T-helper 17 cell (primary cell): ENCODE measurements at regions not wholly inside any gene's neighbourhood (a gene's known extent, or its start where the extent isn't known, plus 50 kb on each side); places are given as distances from the start of the nearest gene placed in this dataset.

Experiments used
- ATAC-seq: fragments of 150-1000 bp; cut with Tn5 transposase; 2 replicates; pipeline ENCODE4 v1.10.0; 2021; ENCODE audit warnings: mild to moderate bottlenecking, moderate library complexity
- DNase-seq, 3 donors: peaks; one replicate each; pipeline versions ENCODE4 v3.0.0 to v3.0.0-alpha.2; 2020 to 2021
- H3K9me3 ChIP-seq: one replicate; pipeline ENCODE4 v1.7.0; 2013; ENCODE audit warnings: low read length, mild to moderate bottlenecking; ENCODE audit not compliant: control insufficient read depth, poor library complexity, severe bottlenecking
- H3K27ac Mint-ChIP-seq: one replicate; pipeline ENCODE4 v1.8.0; 2022; ENCODE audit warnings: mild to moderate bottlenecking, moderate library complexity, mixed read lengths
- H3K27me3 Mint-ChIP-seq: one replicate; pipeline ENCODE4 v1.8.0; 2022; ENCODE audit warnings: mixed read lengths
- H3K36me3 Mint-ChIP-seq: one replicate; pipeline ENCODE4 v1.8.0; 2022; ENCODE audit warnings: low read depth, mixed read lengths
- H3K4me1 Mint-ChIP-seq: one replicate; pipeline ENCODE4 v1.8.0; 2022; ENCODE audit warnings: mild to moderate bottlenecking, mixed read lengths
- H3K4me3 Mint-ChIP-seq: one replicate; pipeline ENCODE4 v1.8.0; 2022; ENCODE audit warnings: mild to moderate bottlenecking, moderate library complexity, mixed read lengths

DNA sequence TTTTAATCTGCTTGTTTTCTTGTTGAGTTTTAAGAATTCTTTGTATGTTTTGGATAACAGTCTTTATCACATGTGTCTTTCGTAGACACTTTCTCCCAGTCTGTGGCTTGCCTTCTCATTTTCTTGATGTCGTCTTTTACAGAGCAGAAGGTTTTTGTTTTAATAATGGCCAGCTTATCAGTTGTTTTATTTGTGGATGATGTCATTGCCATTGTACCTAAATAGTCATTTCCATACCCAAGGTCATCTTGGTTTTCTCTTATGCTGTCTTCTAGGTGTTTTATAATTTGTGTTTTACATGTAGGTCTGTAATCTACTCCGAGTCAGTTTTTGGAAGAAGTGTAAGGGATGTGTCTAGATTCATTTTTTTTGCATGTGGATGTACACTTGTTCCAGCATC lies 159.6 kb upstream of the NUDT6 start:
- H3K4me1 Mint-ChIP-seq = peaks cover 2% of the 10 kb centered on the region
- no peaks in the 10 kb centered on the region for H3K9me3 ChIP-seq
- peaks cover 6% of the 10 kb centered on the region for H3K36me3 Mint-ChIP-seq
- H3K4me3 Mint-ChIP-seq = no peak overlapping the region
- no peak for DNase-seq
- no peak overlapping the region for H3K27ac Mint-ChIP-seq
- ATAC-seq = no peak
- H3K27me3 Mint-ChIP-seq = no peaks in the 10 kb centered on the region

DNA sequence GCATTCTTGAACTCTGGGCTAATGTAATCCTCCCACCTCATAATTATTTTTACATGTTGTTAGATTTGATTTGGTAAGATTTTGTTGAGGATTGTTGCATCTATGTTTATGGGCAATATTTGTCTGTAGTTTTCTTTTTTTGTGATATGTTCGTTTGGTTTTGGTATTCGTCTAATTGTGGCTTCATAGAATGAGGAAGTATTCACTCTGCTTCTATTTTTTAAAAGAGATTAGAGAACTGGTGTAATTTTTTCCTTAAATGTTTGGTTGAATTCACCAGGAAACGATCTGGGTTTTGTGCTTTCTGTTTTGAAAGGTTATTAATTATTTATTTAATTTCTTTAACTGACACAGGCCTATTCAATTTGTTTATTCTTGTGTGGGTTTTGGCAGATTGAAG lies 161.2 kb upstream of the NUDT6 start:
- no peak for DNase-seq
- H3K9me3 ChIP-seq = no peaks in the 10 kb centered on the region
- no peaks in the 10 kb centered on the region for H3K27me3 Mint-ChIP-seq
- H3K27ac Mint-ChIP-seq = no peak overlapping the region
- ATAC-seq = no peak
- peaks cover 8% of the 10 kb centered on the region for H3K36me3 Mint-ChIP-seq
- peaks cover 2% of the 10 kb centered on the region for H3K4me1 Mint-ChIP-seq
- no peak overlapping the region for H3K4me3 Mint-ChIP-seq

DNA sequence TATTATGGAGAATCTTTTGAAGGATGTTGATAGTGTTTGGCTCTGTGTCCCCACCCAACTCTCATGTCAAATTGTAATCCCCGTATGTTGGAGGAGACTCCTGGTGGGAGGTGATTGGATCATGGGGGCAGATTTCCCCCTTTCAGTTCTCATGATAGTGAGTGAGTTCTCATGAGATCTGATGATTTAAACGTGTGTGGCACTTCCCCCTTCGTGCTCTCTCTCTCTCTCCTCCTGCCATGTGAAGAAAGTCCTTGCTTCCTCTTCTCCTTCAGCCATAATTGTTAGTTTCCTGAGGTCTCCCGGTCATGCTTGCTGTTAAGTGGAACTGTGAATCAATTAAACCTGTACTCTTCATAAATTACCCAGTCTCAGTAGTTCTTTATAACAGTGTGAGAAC lies 166.1 kb upstream of the NUDT6 start:
- peaks cover 4% of the 10 kb centered on the region for H3K4me1 Mint-ChIP-seq
- ATAC-seq (no peak), DNase-seq (no peak)
- H3K27me3 Mint-ChIP-seq = no peaks in the 10 kb centered on the region
- H3K36me3 Mint-ChIP-seq = peaks cover 8% of the 10 kb centered on the region
- no peak overlapping the region for H3K27ac Mint-ChIP-seq
- H3K9me3 ChIP-seq = no peaks in the 10 kb centered on the region
- no peak overlapping the region for H3K4me3 Mint-ChIP-seq

DNA sequence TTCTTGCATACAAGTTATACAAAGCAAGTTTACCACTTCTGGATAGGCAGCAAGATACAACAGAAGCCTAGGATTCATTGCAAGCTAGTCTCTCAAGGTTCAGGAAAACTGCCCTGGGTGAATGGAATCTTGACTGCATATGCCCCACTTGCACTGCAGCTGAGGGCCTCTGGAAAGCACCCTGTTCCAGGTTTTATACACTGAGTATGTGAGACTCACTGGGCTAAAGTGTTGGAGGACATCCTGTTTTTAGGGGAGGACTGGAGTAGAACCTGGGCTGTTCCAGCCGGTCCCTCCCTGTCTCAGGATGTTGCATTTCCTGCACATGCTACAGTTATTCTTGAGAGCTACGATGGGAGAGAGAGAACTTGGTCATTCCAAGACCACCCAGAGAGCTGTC lies 168.5 kb upstream of the NUDT6 start:
- Mint-ChIP-seq H3K4me3 (no peak overlapping the region), H3K36me3 (peaks cover 5% of the 10 kb centered on the region), H3K27me3 (no peaks in the 10 kb centered on the region), H3K27ac (no peak overlapping the region), H3K4me1 (peaks cover 4% of the 10 kb centered on the region)
- ATAC-seq (no peak), DNase-seq (no peak)
- H3K9me3 ChIP-seq = no peaks in the 10 kb centered on the region

DNA sequence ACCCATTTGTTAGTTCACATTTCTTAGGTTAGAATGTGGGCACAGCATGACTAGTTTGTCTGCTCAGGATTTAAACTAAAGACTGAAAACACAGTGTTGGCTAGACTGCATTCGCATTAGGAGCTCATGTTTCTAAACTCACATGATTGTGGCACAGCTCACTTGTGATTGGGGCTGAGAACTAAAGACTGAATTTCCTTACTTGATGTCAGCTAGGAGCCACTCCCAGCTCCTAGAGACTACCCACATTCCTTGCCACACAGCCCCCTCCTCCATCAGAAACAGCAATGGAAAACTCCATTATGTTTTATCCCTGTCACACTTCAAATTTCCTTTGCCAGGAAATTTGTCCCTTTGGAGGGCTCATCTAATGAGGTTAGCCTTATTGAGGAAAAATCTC lies 170.2 kb upstream of the NUDT6 start:
- Mint-ChIP-seq H3K4me1 (peaks cover 7% of the 10 kb centered on the region), H3K27me3 (no peaks in the 10 kb centered on the region), H3K4me3 (no peak overlapping the region), H3K27ac (no peak overlapping the region), H3K36me3 (peaks cover 2% of the 10 kb centered on the region)
- H3K9me3 ChIP-seq = no peaks in the 10 kb centered on the region
- ATAC-seq (no peak), DNase-seq (no peak)

DNA sequence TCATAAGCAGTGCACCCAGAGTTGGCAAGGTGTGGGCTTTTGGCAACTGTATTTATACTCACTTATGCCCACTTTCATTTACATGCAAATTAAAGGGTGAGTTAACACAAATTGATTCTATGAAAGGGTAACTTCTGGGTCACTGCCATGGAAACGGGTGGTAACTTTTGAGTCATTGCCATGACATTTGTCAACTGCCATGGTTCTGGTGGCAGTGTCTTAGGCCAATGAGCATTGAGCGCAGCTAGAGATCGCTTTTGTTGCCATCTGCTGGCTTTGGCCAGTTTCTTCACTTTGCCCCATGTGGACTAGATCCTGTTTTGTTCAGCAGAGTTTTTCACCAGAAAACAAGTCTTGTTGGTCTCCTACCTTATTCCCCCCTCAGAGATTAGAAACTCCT lies 170.8 kb upstream of the NUDT6 start:
- Mint-ChIP-seq H3K4me1 (peaks cover 7% of the 10 kb centered on the region), H3K27me3 (no peaks in the 10 kb centered on the region), H3K36me3 (peaks cover 2% of the 10 kb centered on the region), H3K27ac (no peak overlapping the region), H3K4me3 (no peak overlapping the region)
- ATAC-seq (no peak), DNase-seq (no peak)
- H3K9me3 ChIP-seq = no peaks in the 10 kb centered on the region

DNA sequence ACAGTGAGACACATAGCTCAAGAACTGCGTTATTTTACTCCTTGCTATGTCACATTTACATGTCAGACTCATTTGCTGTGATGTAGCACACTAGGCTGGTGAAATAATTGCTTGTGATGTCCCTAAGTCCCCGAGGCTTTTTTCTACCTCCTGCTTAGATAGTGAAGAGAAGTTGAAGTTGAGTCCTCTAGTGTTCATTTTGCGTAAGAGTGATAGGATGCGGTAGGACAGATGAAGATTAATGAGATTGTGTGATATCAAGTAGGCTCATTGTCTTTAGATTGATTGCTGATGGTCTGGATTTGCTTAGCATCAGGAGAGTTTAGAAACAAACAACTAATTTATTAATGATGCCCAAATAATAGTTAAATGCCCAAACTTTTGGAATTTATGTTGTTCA lies 173.6 kb upstream of the NUDT6 start:
- H3K9me3 ChIP-seq = no peaks in the 10 kb centered on the region
- Mint-ChIP-seq H3K4me1 (peaks cover 7% of the 10 kb centered on the region), H3K27me3 (no peaks in the 10 kb centered on the region), H3K4me3 (no peak overlapping the region), H3K27ac (no peak overlapping the region), H3K36me3 (peaks cover 7% of the 10 kb centered on the region)
- no peak for DNase-seq
- ATAC-seq = no peak

DNA sequence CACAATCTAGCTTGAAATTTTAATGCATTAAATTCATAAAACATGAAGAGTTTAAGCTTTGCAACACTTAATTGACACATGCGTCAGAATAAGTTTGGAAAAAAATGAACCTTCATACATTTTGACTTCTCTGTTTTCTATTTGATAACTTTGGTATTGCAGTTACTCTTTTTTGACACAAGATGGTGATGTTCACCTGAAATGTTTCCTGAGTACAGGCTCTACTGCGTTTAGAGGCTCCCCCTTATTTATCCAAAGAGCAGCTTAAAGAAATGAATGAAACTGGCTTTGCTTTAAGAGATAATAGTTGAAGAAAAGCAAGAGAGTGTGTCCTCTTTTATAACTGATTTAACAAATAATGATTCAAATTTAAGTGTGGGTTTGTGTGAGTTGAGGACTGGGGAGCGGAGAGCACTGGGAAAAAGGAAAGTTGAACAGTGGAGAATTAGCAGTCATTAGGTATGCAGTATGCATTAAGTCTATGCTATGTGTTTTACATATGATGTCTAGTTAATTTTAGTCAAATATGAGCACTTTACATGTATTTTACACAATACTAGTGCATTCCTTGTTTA lies 180.6 kb upstream of the NUDT6 start:
- ATAC-seq (no peak), DNase-seq (no peak)
- Mint-ChIP-seq H3K27ac (no peak overlapping the region), H3K36me3 (peaks cover 4% of the 10 kb centered on the region), H3K4me1 (peaks cover 5% of the 10 kb centered on the region), H3K4me3 (no peak overlapping the region), H3K27me3 (no peaks in the 10 kb centered on the region)
- no peaks in the 10 kb centered on the region for H3K9me3 ChIP-seq

DNA sequence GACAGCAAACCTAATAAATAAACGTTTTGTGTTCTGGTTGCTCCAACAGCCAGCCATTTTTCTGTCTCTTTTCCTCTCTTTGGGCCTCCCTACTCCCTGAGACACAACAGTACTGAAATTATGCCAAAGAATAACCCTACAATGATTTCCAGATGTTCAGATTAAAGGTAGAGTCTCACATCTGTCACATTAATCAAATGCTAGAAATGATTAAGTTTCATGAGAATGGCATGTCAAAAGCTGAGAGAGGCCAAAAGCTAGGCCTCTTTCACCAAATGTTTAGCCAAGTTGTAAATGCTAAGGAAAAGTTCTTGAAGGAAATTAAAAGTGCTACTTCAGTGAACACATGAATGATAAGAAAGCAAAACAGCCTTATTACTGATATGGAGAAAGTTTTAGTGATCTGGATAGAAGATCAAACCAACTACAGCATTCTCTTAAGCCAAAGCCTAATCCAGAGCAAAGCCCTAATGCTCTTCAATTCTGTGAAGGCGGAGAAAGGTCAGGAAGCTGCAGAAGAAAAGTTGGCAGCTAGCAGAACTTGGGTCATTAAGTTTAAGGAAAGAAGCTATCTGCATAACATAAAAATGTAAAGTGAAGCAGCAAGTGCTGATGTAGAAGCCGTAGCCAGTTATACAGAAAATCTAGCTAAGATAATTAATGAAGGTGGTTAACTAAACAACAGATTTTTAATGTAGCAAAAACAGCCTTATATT lies 182.1 kb upstream of the NUDT6 start:
- Mint-ChIP-seq H3K4me3 (no peak overlapping the region), H3K4me1 (peaks cover 5% of the 10 kb centered on the region), H3K27me3 (no peaks in the 10 kb centered on the region), H3K36me3 (no peaks in the 10 kb centered on the region), H3K27ac (no peak overlapping the region)
- ATAC-seq (no peak), DNase-seq (no peak)
- no peaks in the 10 kb centered on the region for H3K9me3 ChIP-seq

DNA sequence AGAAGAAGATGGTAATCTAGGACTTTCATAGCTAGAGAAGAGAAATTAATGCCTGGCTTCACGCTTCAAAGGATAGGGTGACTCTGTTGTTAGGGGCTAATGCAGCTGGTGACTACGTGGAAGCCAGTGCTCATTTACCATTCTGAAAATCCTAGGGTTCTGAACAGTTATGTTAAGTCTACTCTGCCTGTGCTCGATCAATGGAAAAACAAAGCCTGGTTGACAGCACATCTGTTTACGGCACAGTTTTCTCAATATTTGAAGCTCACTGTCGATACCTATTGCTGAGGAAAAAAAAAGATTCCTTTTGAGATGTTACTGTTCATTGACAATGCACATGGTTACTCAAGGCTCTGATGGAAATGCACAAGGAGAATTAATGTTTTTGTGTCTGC lies 182.6 kb upstream of the NUDT6 start:
- no peak for ATAC-seq
- H3K36me3 Mint-ChIP-seq = no peaks in the 10 kb centered on the region
- no peak for DNase-seq
- peak overlapping the region; percentile 44 for H3K27ac Mint-ChIP-seq
- no peaks in the 10 kb centered on the region for H3K9me3 ChIP-seq
- H3K27me3 Mint-ChIP-seq = no peaks in the 10 kb centered on the region
- H3K4me3 Mint-ChIP-seq = no peak overlapping the region
- H3K4me1 Mint-ChIP-seq = peaks cover 5% of the 10 kb centered on the region

DNA sequence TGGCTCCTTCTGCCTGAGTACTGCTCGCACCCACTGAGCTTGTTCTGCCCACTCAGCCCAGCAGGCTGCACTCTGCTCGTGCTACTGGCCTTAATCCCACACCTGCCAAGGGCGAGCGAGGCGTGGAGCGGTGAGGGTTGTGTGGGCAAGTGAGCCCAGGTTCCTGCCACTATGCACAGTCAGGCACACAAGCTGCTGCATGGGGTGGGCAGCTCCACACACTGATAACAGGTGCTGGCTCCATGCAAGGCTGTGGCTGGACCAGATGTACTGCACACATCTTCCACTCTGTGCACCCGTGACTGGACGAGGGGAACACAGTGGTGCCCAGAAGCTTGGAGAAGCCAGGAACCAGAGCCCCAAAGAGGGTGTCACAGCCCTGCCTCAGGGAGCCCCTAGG lies 184.3 kb upstream of the NUDT6 start:
- Mint-ChIP-seq H3K4me1 (peaks cover 5% of the 10 kb centered on the region), H3K4me3 (no peak overlapping the region), H3K27me3 (no peaks in the 10 kb centered on the region), H3K27ac (no peak overlapping the region), H3K36me3 (no peaks in the 10 kb centered on the region)
- no peak for DNase-seq
- no peak for ATAC-seq
- no peaks in the 10 kb centered on the region for H3K9me3 ChIP-seq

DNA sequence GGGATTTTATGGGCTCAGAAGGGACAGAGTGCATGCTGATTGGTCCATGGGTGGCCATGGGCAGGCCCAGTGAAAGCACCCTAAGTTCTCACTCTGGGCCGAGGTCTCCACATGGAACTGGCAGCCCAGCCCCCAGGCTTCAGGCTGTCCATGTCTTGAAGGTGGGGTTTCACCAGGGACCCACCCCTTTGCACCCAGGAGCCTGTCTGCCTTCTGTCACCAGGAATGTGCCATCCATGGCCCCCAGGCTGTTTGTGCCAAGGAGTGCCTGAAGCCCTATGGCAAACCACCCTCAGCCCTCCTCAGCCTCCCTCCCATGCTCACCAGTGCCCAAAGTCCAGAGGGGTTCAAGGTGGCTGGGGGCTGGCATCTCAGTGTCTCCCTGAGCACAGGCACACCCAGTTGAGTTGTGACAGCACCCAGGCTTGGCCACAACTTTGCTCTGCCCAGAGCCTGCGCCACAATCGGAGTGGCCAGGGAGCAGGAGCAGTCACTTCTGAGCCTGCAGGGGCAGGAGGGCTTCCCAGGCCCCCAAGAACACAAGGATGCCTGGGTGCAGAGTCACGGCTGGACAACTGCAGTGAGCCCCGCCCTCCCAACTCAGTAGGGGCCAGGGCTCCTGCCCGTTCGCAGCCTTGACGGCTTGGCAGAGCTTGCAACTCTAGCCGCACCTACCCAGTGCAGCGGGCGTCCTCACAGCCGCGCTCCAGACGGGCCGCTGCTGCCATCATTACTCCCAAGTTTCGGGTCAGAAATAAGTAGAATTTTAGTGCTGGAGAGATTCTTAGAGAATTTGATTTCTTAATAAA lies 185.3 kb upstream of the NUDT6 start:
- no peak for ATAC-seq
- no peak for DNase-seq
- H3K36me3 Mint-ChIP-seq = no peaks in the 10 kb centered on the region
- no peak overlapping the region for H3K4me3 Mint-ChIP-seq
- no peak overlapping the region for H3K27ac Mint-ChIP-seq
- no peaks in the 10 kb centered on the region for H3K27me3 Mint-ChIP-seq
- no peaks in the 10 kb centered on the region for H3K9me3 ChIP-seq
- peaks cover 5% of the 10 kb centered on the region for H3K4me1 Mint-ChIP-seq

DNA sequence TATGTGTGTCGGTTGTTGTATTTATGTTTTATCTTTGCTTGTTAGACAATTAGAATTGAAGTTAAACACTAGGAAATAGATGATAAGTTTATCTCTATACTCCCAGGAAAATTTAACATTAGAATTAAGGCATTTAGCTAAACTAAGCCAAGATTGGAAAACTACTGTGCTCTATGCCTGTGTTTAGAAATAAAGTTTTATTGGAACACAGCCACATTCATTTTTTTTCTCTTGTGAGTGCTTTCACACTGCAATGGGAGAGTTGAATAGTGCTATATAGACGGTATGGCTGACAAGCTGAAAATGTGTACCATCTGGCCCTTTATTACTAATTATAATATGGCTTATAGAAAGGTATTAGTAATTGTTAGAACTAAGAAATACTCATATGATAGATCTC lies 186.7 kb upstream of the NUDT6 start:
- no peak overlapping the region for H3K27ac Mint-ChIP-seq
- no peaks in the 10 kb centered on the region for H3K4me1 Mint-ChIP-seq
- no peaks in the 10 kb centered on the region for H3K9me3 ChIP-seq
- ATAC-seq = no peak
- H3K36me3 Mint-ChIP-seq = no peaks in the 10 kb centered on the region
- no peak for DNase-seq
- H3K4me3 Mint-ChIP-seq = no peak overlapping the region
- H3K27me3 Mint-ChIP-seq = no peaks in the 10 kb centered on the region

DNA sequence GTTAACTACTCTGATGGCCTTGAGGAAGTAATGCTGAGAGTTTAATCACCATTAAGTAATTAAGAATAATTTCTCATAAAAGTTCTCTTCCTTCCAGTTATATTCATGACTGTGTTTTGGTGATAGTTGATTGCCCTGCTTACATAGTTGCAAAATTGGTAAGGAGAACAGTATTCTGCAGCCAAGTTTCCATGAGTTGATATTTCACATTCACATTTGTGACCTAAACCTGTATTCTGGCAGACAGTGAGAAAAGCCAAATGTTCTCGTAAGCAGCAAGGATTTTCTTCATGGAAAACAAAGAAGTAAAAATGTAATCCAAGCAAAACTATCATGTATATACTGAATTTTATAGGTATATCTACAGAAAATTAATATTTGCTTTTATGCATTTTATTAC lies 187.8 kb upstream of the NUDT6 start:
- ATAC-seq (no peak), DNase-seq (no peak)
- no peaks in the 10 kb centered on the region for H3K36me3 Mint-ChIP-seq
- no peak overlapping the region for H3K27ac Mint-ChIP-seq
- H3K4me1 Mint-ChIP-seq = no peaks in the 10 kb centered on the region
- H3K4me3 Mint-ChIP-seq = no peak overlapping the region
- H3K9me3 ChIP-seq = no peaks in the 10 kb centered on the region
- H3K27me3 Mint-ChIP-seq = no peaks in the 10 kb centered on the region
